OCI-LY7 (cell line): ENCODE measurements at regions not wholly inside any gene's neighbourhood (a gene's known extent, or its start where the extent isn't known, plus 50 kb on each side); places are given as distances from the start of the nearest gene placed in this dataset.

Source experiments
- BruUV-seq: library from RNA; stranded (reverse); fragments of 400-500 nt; replicated peaks from 2 replicates; lab custom pipeline; 2021; lab: Mats Ljungman, UMichigan
- CTCF ChIA-PET: fragments of 300-600 bp; sonication (Branson Sonifier 250); formaldehyde crosslinking; loops from one replicate; lab custom pipeline; 2022; ENCODE audit warnings: antibody characterized with exemption; ENCODE audit not compliant: unreplicated experiment; lab: Charles Lee
- POLR2A ChIA-PET: fragments of 300-600 bp; sonication (Branson Sonifier 250); formaldehyde crosslinking; loops from one replicate; lab custom pipeline; 2022; ENCODE audit warnings: antibody characterized with exemption; lab: Charles Lee
- DNase-seq: peaks from one replicate; pipeline ENCODE4 v3.0.0-alpha.2; 2015; ENCODE audit warnings: low spot score
- H2AFZ ChIP-seq: fragments of 200-600 bp; sonication (generic), shearing (Covaris generic); 2 replicates; pipeline ENCODE4 v1.6.1; 2014; ENCODE audit warnings: mild to moderate bottlenecking, antibody characterized with exemption, low read length, moderate library complexity
- H3K27ac ChIP-seq: fragments of 200-600 bp; sonication (generic); 2 replicates; pipeline ENCODE4 v1.5.1; 2014; ENCODE audit warnings: mixed run types, low read depth, mild to moderate bottlenecking, moderate library complexity, low read length, inconsistent platforms; ENCODE audit not compliant: poor library complexity, severe bottlenecking
- H3K36me3 ChIP-seq: fragments of 200-600 bp; sonication (generic); 2 replicates; pipeline ENCODE4 v1.6.1; 2014; ENCODE audit warnings: mild to moderate bottlenecking, antibody characterized with exemption, low read length, moderate library complexity, mixed read lengths; ENCODE audit not compliant: insufficient read depth
- H3K4me1 ChIP-seq: fragments of 200-600 bp; sonication (generic); 2 replicates; pipeline ENCODE4 v1.5.1; 2014; ENCODE audit warnings: mild to moderate bottlenecking, low read length; ENCODE audit not compliant: insufficient read depth, poor library complexity, severe bottlenecking
- H3K4me2 ChIP-seq: fragments of 200-600 bp; sonication (generic); 2 replicates; pipeline ENCODE4 v1.6.1; 2014; ENCODE audit warnings: mild to moderate bottlenecking, low read length
- H3K4me3 ChIP-seq: fragments of 200-600 bp; sonication (generic); 2 replicates; pipeline ENCODE4 v1.5.1; 2014; ENCODE audit warnings: mild to moderate bottlenecking, low read depth, low read length; ENCODE audit not compliant: poor library complexity, severe bottlenecking
- H3K79me2 ChIP-seq: fragments of 200-600 bp; sonication (generic); 2 replicates; pipeline ENCODE4 v1.6.1; 2016; ENCODE audit warnings: low read depth, mild to moderate bottlenecking, low read length, moderate library complexity, mixed read lengths; ENCODE audit not compliant: insufficient read depth
- H3K9me2 ChIP-seq: fragments of 200-600 bp; sonication (generic); 2 replicates; pipeline ENCODE4 v1.6.1; 2016; ENCODE audit warnings: mild to moderate bottlenecking, low read length, mixed read lengths; ENCODE audit not compliant: insufficient read depth
- H3K9me3 ChIP-seq: fragments of 200-600 bp; sonication (generic); 2 replicates; pipeline ENCODE4 v1.6.1; 2014; ENCODE audit warnings: mild to moderate bottlenecking, mixed run types, low read length, mixed read lengths
- H4K20me1 ChIP-seq: fragments of 200-600 bp; sonication (generic); 2 replicates; pipeline ENCODE4 v1.6.1; 2014; ENCODE audit warnings: mild to moderate bottlenecking, antibody characterized with exemption, low read length, moderate library complexity, mixed read lengths; ENCODE audit not compliant: insufficient read depth
- EZH2phosphoT487 ChIP-seq: fragments of 200-600 bp; sonication (generic); IDR thresholded peaks from 2 replicates; pipeline ENCODE4 v1.6.1; 2018; ENCODE audit warnings: low read depth, borderline replicate concordance, mild to moderate bottlenecking, mixed run types, antibody characterized with exemption, low read length, moderate library complexity, mixed read lengths
- intact Hi-C: fragments of 100-400 bp; cut with micrococcal nuclease; formaldehyde crosslinking; loops from one replicate; pipeline ENCODE4 v1.10.0; 2022; ENCODE audit not compliant: unreplicated experiment
- TF ChIP-seq, protein P1 (sequence below): fragments of 200-600 bp; sonication (generic); conservative IDR thresholded peaks from 2 replicates; pipeline ENCODE4 v1.5.1; 2014; ENCODE audit warnings: mild to moderate bottlenecking, antibody characterized with exemption, low read length, moderate library complexity, mixed read lengths

GRCh38 chr16:9197957-9198661, 106.7 kb downstream of the HAPSTR1 start:
- Histone ChIP-seq H3K36me3 (no peaks in the 10 kb centered on the region), H3K9me2 (no peaks in the 10 kb centered on the region), H3K4me3 (no peak overlapping the region), H3K4me2 (no peak overlapping the region), H4K20me1 (no peaks in the 10 kb centered on the region), H3K79me2 (no peaks in the 10 kb centered on the region), H2AFZ (no peak overlapping the region), H3K9me3 (no peaks in the 10 kb centered on the region), H3K4me1 (no peaks in the 10 kb centered on the region), H3K27ac (no peak overlapping the region)
- POLR2A ChIA-PET, result interaction anchor here (0.6 to 0.7 kb wide), 2 partner anchors 394 to 474 kb away, joined by 4 to 5 read pairs; no protein-coding TSS in a partner anchor
- no peak for DNase-seq
- CTCF ChIA-PET, result no interaction called here
- intact Hi-C loops, result no loop called here
- TF ChIP-seq EZH2phosphoT487, result no peak
- TF ChIP-seq, protein P1, sequence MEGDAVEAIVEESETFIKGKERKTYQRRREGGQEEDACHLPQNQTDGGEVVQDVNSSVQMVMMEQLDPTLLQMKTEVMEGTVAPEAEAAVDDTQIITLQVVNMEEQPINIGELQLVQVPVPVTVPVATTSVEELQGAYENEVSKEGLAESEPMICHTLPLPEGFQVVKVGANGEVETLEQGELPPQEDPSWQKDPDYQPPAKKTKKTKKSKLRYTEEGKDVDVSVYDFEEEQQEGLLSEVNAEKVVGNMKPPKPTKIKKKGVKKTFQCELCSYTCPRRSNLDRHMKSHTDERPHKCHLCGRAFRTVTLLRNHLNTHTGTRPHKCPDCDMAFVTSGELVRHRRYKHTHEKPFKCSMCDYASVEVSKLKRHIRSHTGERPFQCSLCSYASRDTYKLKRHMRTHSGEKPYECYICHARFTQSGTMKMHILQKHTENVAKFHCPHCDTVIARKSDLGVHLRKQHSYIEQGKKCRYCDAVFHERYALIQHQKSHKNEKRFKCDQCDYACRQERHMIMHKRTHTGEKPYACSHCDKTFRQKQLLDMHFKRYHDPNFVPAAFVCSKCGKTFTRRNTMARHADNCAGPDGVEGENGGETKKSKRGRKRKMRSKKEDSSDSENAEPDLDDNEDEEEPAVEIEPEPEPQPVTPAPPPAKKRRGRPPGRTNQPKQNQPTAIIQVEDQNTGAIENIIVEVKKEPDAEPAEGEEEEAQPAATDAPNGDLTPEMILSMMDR, result no peak
- no TSS peak for BruUV-seq

GRCh38 chr16:9199311-9199710, 107.9 kb downstream of the HAPSTR1 start:
- no peaks in the 10 kb centered on the region for H3K9me3 ChIP-seq
- ChIA-PET POLR2A (no interaction called here), CTCF (no interaction called here)
- BruUV-seq, result no TSS peak
- H3K4me1 ChIP-seq, result no peaks in the 10 kb centered on the region
- no peak overlapping the region for H3K4me3 ChIP-seq
- no peaks in the 10 kb centered on the region for H3K79me2 ChIP-seq
- no peak overlapping the region for H3K27ac ChIP-seq
- no peaks in the 10 kb centered on the region for H3K36me3 ChIP-seq
- H4K20me1 ChIP-seq, result no peaks in the 10 kb centered on the region
- no peaks in the 10 kb centered on the region for H3K9me2 ChIP-seq
- TF ChIP-seq, protein P1, result no peak
- no peak for TF ChIP-seq EZH2phosphoT487
- no peak for DNase-seq
- no peak overlapping the region for H3K4me2 ChIP-seq
- intact Hi-C loops, result no loop called here
- no peak overlapping the region for H2AFZ ChIP-seq

- no TSS peak for BruUV-seq
- Histone ChIP-seq H2AFZ (no peak overlapping the region), H3K4me1 (no peaks in the 10 kb centered on the region), H4K20me1 (no peaks in the 10 kb centered on the region), H3K79me2 (no peaks in the 10 kb centered on the region), H3K9me3 (no peaks in the 10 kb centered on the region), H3K4me2 (no peak overlapping the region), H3K27ac (no peak overlapping the region), H3K9me2 (no peaks in the 10 kb centered on the region), H3K4me3 (no peak overlapping the region), H3K36me3 (no peaks in the 10 kb centered on the region)
- DNase-seq, result no peak
- POLR2A ChIA-PET, result no interaction called here
- intact Hi-C loops, result no loop called here
- CTCF ChIA-PET, result no interaction called here
- TF ChIP-seq, protein P1, result no peak
- no peak for TF ChIP-seq EZH2phosphoT487
These were observed 108.3 kb downstream of the HAPSTR1 start for GRCh38 chr16:9199751-9200150.
